Thyroid gland (tissue), 4 donors: ENCODE measurements at regions not wholly inside any gene's neighbourhood (a gene's known extent, or its start where the extent isn't known, plus 50 kb on each side); places are given as distances from the start of the nearest gene placed in this dataset.

Experiments
- CTCF ChIP-seq, 6 experiments: fragments of 200-600 bp in 3 of 6; fragments of 450-650 bp in 3 of 6; sonication (generic) in 3 of 6; IDR thresholded peaks; one replicate each; pipeline ENCODE4 v1.5.1; 2016 to 2019; ENCODE audit warnings: antibody characterized with exemption in 6 of 6, mild to moderate bottlenecking in 2 of 6, inconsistent platforms in 1 of 6, moderate library complexity in 1 of 6
- POLR2A ChIP-seq, 2 donors: fragments of 450-650 bp; IDR thresholded peaks; one replicate each; pipeline ENCODE4 v1.6.1; 2017; ENCODE audit warnings: antibody characterized with exemption in 2 of 2, mild to moderate bottlenecking in 2 of 2, moderate library complexity in 1 of 2

- TF ChIP-seq CTCF (IDR thresholded peaks at IDR 0.05): peak in 2 of 6 experiments; percentile 24 to 31
- TF ChIP-seq POLR2A (IDR thresholded peaks at IDR 0.05): no peak
Observed at GRCh38 chr12:24025153-24025798, 75.8 kb upstream of the SOX5 start.
